Stimulated activated naive CD8-positive, alpha-beta T cell treated with anti-CD3 and anti-CD28 coated beads, Interleukin-15, amount 100 ng/mL, for 72 hours (primary cell): ENCODE measurements at regions not wholly inside any gene's neighbourhood (a gene's known extent, or its start where the extent isn't known, plus 50 kb on each side); places are given as distances from the start of the nearest gene placed in this dataset.
"Not testable (repeated sequence)": the region's sequence is repeated elsewhere in the genome, so short reads cannot be mapped to it uniquely, and the experiment has no call there.

Experiments used
- ATAC-seq: fragments of 150-1000 bp; cut with Tn5 transposase; 2 replicates; pipeline ENCODE4 v1.10.0; 2021; ENCODE audit warnings: mild to moderate bottlenecking, moderate library complexity
- DNase-seq, 2 donors: peaks; one replicate each; pipeline ENCODE4 v3.0.0; 2021 to 2022
- H3K27ac Mint-ChIP-seq, 2 donors: one replicate each; pipeline ENCODE4 v1.8.0; 2022; ENCODE audit warnings: mild to moderate bottlenecking in 2 of 2, mixed read lengths in 2 of 2, moderate library complexity in 2 of 2
- H3K27me3 Mint-ChIP-seq: one replicate; pipeline ENCODE4 v1.8.0; 2022; ENCODE audit warnings: mixed read lengths
- H3K4me1 Mint-ChIP-seq: one replicate; pipeline ENCODE4 v1.8.0; 2022; ENCODE audit warnings: mild to moderate bottlenecking, mixed read lengths
- H3K4me3 Mint-ChIP-seq, 2 donors: one replicate each; pipeline ENCODE4 v1.8.0; 2022; ENCODE audit warnings: mild to moderate bottlenecking in 2 of 2, mixed read lengths in 2 of 2, moderate library complexity in 1 of 2
- H3K9me3 Mint-ChIP-seq, 2 donors: one replicate each; pipeline ENCODE4 v1.8.0; 2022; ENCODE audit warnings: mixed read lengths in 2 of 2

DNA sequence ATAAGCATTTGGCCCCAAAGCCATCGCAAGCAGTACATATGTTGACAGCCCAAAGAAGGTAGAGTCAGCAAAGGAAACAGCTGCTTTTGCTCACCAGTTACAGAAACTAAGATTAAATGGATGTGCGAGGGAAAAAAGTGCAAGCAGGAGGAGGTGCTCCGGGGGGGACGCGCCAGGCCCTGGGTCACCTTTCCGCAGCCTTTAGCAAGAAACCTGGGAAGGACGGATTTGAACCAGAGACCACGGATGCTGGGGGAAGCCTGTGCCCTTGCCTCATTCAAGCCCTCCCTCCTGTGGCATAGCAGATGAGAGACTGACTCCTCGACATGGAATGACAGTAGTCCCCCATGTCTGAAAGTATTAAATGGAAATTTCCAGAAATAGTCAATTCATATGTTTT is 405.6 kb upstream of the PRKCQ start:
- Mint-ChIP-seq H3K4me1 (peaks cover 9% of the 10 kb centered on the region), H3K4me3 (no peak overlapping the region), H3K27me3 (peaks cover 10% of the 10 kb centered on the region), H3K9me3 (no peaks in the 10 kb centered on the region), H3K27ac (no peak overlapping the region)
- DNase-seq (no peak), ATAC-seq (no peak)

DNA sequence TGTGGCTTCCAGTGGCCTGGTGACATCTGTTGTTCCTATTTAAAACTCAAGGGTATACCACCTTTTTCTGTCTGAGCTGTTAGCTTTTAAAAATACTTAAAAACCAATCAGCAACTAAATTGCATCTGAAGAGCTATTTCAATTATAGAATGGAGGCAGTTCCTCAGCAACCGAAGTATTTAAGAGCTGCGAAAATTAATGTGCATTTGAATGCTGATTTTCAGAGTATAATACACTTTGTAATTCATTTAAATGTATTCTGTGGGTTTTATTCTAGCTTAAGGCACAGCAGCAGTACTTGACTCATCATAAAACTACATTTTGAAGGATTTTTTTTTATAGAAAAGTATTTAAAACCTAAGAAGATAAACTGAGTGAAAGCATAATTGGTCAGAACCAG is 404.9 kb upstream of the PRKCQ start:
- Mint-ChIP-seq H3K27me3 (peaks cover 16% of the 10 kb centered on the region), H3K4me3 (no peak overlapping the region), H3K27ac (no peak overlapping the region), H3K9me3 (no peaks in the 10 kb centered on the region), H3K4me1 (peaks cover 12% of the 10 kb centered on the region)
- DNase-seq = no peak
- no peak for ATAC-seq

DNA sequence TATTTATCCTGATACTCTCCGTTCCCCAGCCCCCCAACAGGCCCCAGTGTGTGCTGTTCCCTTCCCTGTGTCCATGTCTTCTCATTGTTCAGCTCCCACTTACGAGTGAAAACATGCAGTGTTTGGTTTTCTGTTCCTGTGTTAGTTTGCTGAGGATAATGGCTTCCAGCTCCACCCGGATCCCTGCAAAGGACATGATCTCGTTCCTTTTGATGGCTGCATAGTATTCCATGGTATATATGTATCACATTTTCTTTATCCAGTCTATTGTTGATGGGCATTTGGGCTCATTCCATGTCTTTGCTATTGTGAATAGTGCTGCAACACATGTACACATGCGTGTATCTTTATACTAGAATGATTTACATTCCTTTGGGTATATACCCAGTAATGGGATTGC is 403.9 kb upstream of the PRKCQ start:
- not testable (repeated sequence) for DNase-seq, ATAC-seq, H3K4me3 Mint-ChIP-seq, H3K9me3 Mint-ChIP-seq, H3K27ac Mint-ChIP-seq
- Mint-ChIP-seq H3K27me3 (peaks cover 24% of the 10 kb centered on the region), H3K4me1 (peaks cover 12% of the 10 kb centered on the region)

DNA sequence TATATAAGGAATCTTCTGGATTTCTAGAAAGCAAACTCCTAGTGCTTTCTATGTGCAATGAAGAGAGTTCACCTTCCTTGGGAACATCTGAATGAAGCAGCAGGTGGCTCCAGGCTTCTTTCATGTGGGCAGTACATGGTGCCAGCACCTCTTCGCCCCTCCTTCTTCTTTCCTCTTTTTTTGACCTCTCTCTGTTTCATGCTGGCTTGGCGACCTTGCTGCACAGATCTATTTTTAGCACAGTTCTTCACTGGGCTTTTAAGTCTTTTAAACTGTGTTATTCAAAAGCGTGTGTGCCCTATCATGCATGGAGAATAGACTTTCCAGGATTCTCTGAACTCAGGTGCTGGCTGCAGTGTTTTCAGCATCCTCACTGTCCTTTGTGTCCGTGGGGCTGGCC is 400.3 kb upstream of the PRKCQ start:
- Mint-ChIP-seq H3K9me3 (no peaks in the 10 kb centered on the region), H3K27me3 (peaks cover 39% of the 10 kb centered on the region), H3K4me1 (peaks cover 4% of the 10 kb centered on the region), H3K4me3 (no peak overlapping the region), H3K27ac (no peak overlapping the region)
- no peak for DNase-seq
- no peak for ATAC-seq

DNA sequence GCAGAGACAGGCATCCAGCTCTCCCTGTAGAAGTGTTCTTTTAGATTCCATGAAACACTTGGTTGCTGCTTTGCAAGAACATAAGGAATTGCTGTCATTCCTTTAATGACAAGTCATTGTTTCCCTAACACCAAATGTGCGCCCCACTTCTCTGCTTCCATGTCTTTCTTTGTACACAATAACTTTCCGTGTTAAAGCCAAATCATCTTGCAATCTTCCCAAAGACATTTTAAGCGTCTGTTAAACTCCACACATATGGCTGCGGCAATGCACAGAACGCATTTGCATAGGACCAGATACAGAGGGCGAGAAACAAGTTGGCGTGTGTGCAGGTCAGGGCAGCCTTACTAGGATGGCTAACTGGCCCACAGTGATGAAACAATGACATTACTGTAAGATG is 399.3 kb upstream of the PRKCQ start:
- Mint-ChIP-seq H3K27me3 (peaks cover 39% of the 10 kb centered on the region), H3K4me3 (no peak overlapping the region)
- no peak for ATAC-seq

DNA sequence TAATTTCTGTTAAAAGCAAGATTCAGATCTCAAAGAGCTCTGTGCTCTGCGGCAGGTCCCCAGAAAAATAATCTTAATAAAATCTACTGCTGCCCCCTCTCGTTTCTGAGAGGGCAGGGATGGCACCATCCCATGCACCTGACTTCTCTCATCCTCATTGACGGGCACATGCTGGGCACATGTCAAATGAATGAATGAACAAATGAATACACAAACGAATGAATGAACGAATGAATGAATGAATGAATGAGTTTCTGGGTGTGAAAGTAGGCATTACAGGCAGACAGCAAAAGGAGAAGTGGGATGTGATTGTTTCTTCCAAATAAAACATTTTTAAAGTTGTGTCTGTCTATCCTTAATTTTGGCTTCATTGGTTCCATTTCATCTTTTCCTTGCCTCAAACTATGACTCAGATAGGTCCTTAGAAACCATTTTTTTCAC is 398.1 kb upstream of the PRKCQ start:
- ATAC-seq = no peak
- Mint-ChIP-seq H3K27ac (no peak overlapping the region), H3K4me1 (peaks cover 13% of the 10 kb centered on the region)

More for the DNA sequence above, 399.3 kb upstream of the PRKCQ start:
- no peak for DNase-seq
- Mint-ChIP-seq H3K9me3 (no peaks in the 10 kb centered on the region), H3K27ac (no peak overlapping the region), H3K4me1 (peaks cover 5% of the 10 kb centered on the region)

DNA sequence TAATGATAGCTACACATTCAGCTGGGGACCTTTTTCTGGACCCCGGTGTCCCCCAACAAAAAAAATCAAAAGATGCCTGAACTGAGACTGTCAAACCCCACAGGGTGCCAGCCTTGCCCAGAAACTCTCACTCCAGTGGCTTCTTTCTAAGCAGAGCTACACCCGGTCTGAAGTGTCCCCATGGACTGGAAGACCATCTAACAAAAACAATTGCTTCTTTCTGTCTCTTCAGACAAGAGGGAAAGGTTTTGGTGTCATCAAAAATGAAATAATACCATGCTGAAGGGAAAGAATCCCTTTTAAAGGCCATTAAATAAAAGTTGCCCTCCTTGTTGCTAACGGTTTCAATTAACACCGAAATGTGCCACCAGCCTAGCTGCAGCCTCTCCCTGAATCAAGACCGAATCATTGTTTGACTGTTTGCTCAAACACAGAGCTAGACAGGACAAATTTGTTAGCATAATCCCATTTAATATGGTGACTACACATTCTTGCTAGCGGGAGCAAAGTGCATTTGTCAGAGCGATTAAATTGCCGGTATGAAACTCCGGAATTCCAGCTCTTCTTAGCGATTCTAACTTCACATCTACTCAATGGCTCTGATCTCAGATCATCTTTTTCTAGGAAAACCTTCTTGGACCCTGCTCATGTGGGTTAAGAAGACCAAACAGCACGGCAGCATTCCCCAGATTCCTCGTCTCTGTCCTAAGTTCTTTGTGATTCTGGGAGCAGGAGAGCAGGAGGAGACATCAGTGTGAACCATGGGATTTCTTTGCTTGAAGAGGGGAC is 397.5 kb upstream of the PRKCQ start:
- no peak overlapping the region for H3K4me3 Mint-ChIP-seq

More for the DNA sequence above, 398.1 kb upstream of the PRKCQ start:
- no peak overlapping the region for H3K4me3 Mint-ChIP-seq
- H3K9me3 Mint-ChIP-seq = no peaks in the 10 kb centered on the region
- H3K27me3 Mint-ChIP-seq = peaks cover 39% of the 10 kb centered on the region
- DNase-seq = no peak

DNA sequence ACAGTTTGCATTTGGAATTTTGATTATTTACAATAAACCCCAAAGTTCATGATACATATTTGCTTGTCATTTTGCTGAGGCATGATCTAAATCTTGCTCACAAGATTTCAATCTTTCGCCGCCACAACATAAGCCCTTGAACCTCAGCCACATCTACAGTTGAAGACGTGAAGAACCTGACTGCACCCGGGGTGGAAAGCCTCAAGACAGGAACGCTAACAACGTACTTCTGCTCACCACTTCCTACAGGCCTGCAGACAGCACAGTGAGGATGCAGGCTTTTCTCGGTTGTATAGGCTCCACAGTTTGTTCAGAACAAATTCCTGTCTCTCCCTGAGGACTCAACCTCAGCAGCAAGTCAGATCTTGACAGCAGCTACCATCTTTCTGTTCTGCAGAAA is 393.8 kb upstream of the PRKCQ start:
- DNase-seq (no peak), ATAC-seq (peak; percentile 50)
- Mint-ChIP-seq H3K9me3 (no peaks in the 10 kb centered on the region), H3K27me3 (peaks cover 29% of the 10 kb centered on the region), H3K27ac (no peak overlapping the region), H3K4me3 (no peak overlapping the region), H3K4me1 (peaks cover 9% of the 10 kb centered on the region)

More for the DNA sequence above, 397.5 kb upstream of the PRKCQ start:
- Mint-ChIP-seq H3K9me3 (no peaks in the 10 kb centered on the region), H3K27ac (no peak overlapping the region), H3K4me1 (peaks cover 13% of the 10 kb centered on the region), H3K27me3 (peaks cover 43% of the 10 kb centered on the region)
- ATAC-seq (no peak), DNase-seq (no peak)

DNA sequence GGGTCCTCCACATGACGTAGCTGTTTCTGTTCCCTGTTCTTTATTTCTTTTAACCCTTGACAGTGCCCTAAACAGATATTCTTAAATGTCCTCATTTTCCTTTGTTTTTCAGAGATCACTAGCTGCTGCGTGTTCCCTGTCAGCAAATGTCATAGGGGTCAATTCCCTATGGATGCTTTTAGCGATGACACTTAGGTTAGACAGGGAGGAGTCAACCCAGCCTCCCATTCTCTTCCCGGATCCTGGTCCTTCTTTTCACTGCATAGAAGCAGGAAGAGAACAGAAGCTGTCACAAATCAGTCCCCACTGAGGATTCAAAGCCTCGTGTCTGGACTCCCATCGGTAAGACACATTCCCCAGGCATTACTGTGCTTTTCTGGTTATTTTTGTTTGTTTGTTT is 392.1 kb upstream of the PRKCQ start:
- Mint-ChIP-seq H3K9me3 (no peaks in the 10 kb centered on the region), H3K4me3 (no peak overlapping the region)
- DNase-seq = no peak

DNA sequence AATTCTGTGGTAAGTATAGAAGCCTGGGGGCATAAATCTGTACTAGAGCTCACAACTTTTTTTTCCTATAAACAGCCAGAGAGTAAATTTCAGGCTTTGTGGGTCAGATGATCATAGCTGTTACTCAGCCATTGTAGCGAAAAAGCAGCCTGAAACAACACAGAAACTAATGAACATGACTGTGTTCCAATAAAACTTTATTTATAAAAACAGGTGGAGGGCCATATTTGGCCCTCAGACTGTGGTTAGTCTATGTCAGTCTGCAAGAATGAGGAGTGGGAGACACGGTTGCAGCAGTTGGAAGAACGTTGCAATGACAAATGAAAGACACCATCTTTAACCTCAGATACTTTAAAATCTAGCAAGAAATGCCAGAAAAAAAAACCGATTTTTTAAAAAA is 389.6 kb upstream of the PRKCQ start:
- peaks cover 26% of the 10 kb centered on the region for H3K27me3 Mint-ChIP-seq
- ATAC-seq (no peak), DNase-seq (no peak)
- peaks cover 9% of the 10 kb centered on the region for H3K4me1 Mint-ChIP-seq
- no peak overlapping the region for H3K27ac Mint-ChIP-seq
- no peaks in the 10 kb centered on the region for H3K9me3 Mint-ChIP-seq
- no peak overlapping the region for H3K4me3 Mint-ChIP-seq

More for the DNA sequence above, 392.1 kb upstream of the PRKCQ start:
- ATAC-seq = no peak
- Mint-ChIP-seq H3K27me3 (peaks cover 26% of the 10 kb centered on the region), H3K4me1 (peaks cover 9% of the 10 kb centered on the region), H3K27ac (no peak overlapping the region)

DNA sequence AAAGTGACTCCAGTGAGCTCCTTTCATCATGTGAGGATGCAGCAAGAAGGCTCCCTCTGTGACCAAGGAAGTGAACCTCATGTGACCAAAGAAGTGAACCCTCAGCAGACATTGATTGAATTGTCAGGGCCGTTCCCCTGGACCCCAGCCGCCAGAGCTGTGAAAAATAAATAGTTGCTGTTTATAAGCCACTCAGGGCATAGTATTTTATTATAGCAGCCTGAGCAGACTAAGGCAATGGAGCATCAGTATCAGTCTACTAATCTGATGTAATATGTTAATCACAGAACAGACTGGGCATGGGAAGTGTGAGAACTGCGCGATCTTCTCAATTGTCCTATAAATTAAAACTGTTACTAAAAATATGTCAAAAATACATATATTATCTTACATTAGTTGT is 384.5 kb upstream of the PRKCQ start:
- no peak overlapping the region for H3K4me3 Mint-ChIP-seq
- H3K27ac Mint-ChIP-seq = no peak overlapping the region
- H3K27me3 Mint-ChIP-seq = peaks cover 11% of the 10 kb centered on the region
- no peaks in the 10 kb centered on the region for H3K9me3 Mint-ChIP-seq
- DNase-seq (no peak), ATAC-seq (no peak)
- no peaks in the 10 kb centered on the region for H3K4me1 Mint-ChIP-seq

DNA sequence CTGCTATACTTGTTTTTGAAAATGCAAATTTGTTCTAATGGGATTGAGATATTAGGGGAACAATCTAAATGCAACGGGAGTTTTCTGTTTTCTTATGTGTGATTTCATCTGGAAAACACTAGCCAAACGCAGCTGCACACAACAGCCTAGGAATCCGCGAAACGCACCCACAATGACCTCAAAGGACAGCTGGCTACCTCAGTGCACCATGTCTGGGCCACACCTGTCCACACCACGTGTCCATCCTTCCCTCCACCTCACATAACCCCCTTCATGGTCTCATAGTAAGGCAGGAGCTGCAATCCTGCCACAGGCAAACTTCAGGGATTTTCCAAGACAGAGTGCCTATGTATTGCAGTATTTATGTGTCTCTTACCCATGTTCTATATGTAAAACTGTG is 382.5 kb upstream of the PRKCQ start:
- Mint-ChIP-seq H3K27me3 (no peaks in the 10 kb centered on the region), H3K27ac (peak overlapping the region in 1 of 2 donors; percentile 88), H3K9me3 (no peaks in the 10 kb centered on the region), H3K4me1 (peaks cover 15% of the 10 kb centered on the region), H3K4me3 (no peak overlapping the region)
- DNase-seq (no peak), ATAC-seq (no peak)

DNA sequence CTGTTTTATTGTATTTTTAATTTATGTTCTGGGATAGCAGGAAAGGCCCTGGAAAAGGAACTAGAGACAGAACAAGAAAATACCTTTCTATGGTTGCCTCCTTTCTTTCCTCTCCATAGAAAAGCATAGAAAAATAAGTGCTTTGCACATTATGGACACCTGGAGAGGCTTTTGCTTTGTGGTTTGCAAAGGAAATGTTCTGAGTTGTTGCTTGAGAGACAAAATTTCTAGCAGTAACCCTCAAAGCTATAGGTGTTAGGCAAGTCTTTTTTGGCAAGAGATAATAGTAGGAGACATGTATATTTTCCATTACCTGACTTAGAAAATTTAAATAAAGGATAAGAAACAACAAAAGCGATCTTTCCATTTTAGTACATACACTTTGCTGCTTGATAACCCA is 378.6 kb upstream of the PRKCQ start:
- H3K4me1 Mint-ChIP-seq = peaks cover 15% of the 10 kb centered on the region
- no peak for ATAC-seq

DNA sequence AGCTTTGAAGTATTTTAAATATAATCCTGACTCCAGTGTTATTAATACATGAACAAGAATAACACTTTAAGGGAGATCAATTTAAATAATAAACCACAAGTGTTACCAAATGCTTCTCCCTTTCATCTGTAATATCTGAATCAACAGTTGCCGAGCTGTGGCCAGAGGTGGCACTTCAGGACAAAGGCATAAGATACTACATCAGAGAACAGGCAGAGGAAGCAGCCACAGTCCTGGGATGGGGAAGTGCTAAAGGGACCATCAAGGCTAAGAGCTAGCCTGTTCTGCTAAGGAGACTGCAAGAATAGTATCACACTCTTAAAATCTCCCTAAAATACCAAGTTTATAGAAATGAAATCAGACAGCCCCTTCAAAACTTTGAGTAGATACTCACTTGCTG is 378.2 kb upstream of the PRKCQ start:
- DNase-seq = no peak
- Mint-ChIP-seq H3K4me3 (no peak overlapping the region), H3K9me3 (no peaks in the 10 kb centered on the region), H3K27me3 (no peaks in the 10 kb centered on the region), H3K27ac (no peak overlapping the region), H3K4me1 (peaks cover 15% of the 10 kb centered on the region)
- no peak for ATAC-seq

More for the DNA sequence above, 378.6 kb upstream of the PRKCQ start:
- no peaks in the 10 kb centered on the region for H3K9me3 Mint-ChIP-seq
- DNase-seq = no peak
- H3K27me3 Mint-ChIP-seq = no peaks in the 10 kb centered on the region
- no peak overlapping the region for H3K4me3 Mint-ChIP-seq
- no peak overlapping the region for H3K27ac Mint-ChIP-seq

DNA sequence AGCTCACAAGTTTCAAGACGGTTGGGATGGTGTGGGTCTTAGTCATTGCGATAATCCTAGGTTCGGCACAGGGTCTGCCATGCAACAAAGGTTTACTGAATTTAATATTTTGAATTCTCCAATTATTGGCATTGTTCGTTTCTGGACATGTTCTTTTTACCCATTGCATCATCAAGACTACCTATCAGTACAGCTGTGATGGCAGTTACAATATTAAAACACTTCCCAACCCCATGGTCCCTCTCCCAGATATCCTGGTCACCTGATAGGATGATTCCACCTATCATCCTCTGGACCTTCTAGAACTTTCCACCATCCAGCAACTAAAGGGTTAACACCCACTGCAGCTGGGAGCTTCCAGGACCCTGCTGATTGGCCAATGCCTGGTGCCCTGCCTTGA is 377.8 kb upstream of the PRKCQ start:
- Mint-ChIP-seq H3K4me1 (peaks cover 15% of the 10 kb centered on the region), H3K9me3 (no peaks in the 10 kb centered on the region), H3K27ac (no peak overlapping the region), H3K4me3 (no peak overlapping the region), H3K27me3 (no peaks in the 10 kb centered on the region)
- ATAC-seq = no peak
- no peak for DNase-seq

DNA sequence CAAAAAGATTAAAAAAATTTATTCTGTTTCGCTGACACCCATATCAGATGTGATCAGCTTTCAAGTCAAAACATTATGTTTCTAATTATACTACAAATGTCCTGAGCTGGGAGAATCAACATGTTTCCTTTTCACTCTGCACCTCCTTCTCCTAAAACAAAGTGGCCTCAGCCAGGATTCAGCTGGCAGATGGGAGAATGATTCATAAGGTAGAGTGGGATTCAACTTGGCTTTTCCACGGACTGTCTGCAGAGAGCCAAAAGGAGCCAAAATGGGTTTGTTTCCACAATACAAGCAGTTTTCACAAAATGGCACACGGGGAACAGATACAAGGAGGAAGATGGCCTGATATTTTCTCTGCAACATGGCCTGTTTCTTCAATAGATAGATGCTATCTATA is 376.5 kb upstream of the PRKCQ start:
- Mint-ChIP-seq H3K27me3 (no peaks in the 10 kb centered on the region), H3K27ac (no peak overlapping the region), H3K4me3 (no peak overlapping the region), H3K4me1 (peaks cover 15% of the 10 kb centered on the region), H3K9me3 (no peaks in the 10 kb centered on the region)
- DNase-seq = no peak
- no peak for ATAC-seq
